ENCODE measurements at regions not wholly inside any gene's neighbourhood (a gene's known extent, or its start where the extent isn't known, plus 50 kb on each side); places are given as distances from the start of the nearest gene placed in this dataset.

DNA sequence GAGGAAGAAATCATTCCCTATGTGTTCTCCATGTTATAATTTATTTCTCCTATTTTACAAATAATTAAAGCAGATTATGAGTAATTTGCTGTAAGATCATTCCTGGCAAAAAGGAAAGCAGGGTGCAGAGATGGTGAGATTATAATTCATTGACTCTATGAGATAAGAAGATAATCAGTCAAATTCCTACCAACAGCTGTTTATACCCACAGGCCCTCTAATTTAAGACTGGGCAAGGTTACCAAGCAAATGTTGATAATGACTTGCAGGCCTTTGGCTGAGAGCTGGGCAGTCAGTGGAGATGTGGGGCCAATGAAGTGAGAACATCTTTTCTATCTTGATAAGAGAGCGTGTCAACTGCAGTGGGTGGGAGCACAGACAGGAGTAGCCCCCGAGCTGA, 222.7 kb downstream of the ICE1 start:
- Mint-ChIP-seq H3K4me1 (no peaks in the 10 kb centered on the region), H3K27me3 (peaks cover 2% of the 10 kb centered on the region), H3K27ac (no peak overlapping the region), H3K9me3 (no peaks in the 10 kb centered on the region), H3K36me3 (ENCODE audit: low read depth) (no peaks in the 10 kb centered on the region), H3K4me3 (no peak overlapping the region)
- no peak for DNase-seq
- intact Hi-C loops (cut with micrococcal nuclease): loop anchor here (10.0 kb wide), 1 partner anchor 150 kb away; no protein-coding TSS in a partner anchor

GRCh38 chr5:5644249-5644648, 221.8 kb downstream of the ICE1 start:
- Mint-ChIP-seq H3K36me3 (ENCODE audit: low read depth) (no peaks in the 10 kb centered on the region), H3K4me3 (no peak overlapping the region), H3K27ac (no peak overlapping the region), H3K9me3 (no peaks in the 10 kb centered on the region), H3K27me3 (peaks cover 2% of the 10 kb centered on the region), H3K4me1 (no peaks in the 10 kb centered on the region)
- DNase-seq: no peak
- intact Hi-C loops (cut with micrococcal nuclease): loop anchor here (10.0 kb wide), 1 partner anchor 149 kb away; no protein-coding TSS in a partner anchor

- intact Hi-C loops (cut with micrococcal nuclease): loop anchor here (10.0 kb wide), 1 partner anchor 149 kb away; no protein-coding TSS in a partner anchor
Observed at GRCh38 chr5:5643481-5643880, 221.0 kb downstream of the ICE1 start.

GRCh38 chr5:5638211-5638610, 215.7 kb downstream of the ICE1 start:
- Mint-ChIP-seq H3K27ac (no peak overlapping the region), H3K9me3 (no peaks in the 10 kb centered on the region), H3K4me3 (no peak overlapping the region), H3K27me3 (peaks cover 8% of the 10 kb centered on the region), H3K36me3 (ENCODE audit: low read depth) (no peaks in the 10 kb centered on the region), H3K4me1 (no peaks in the 10 kb centered on the region)
- intact Hi-C loops (cut with micrococcal nuclease): no loop called here
- no peak for DNase-seq

More at GRCh38 chr5:5643481-5643880, 221.0 kb downstream of the ICE1 start:
- H3K27me3 Mint-ChIP-seq: peaks cover 2% of the 10 kb centered on the region
- no peak overlapping the region for H3K4me3 Mint-ChIP-seq
- H3K9me3 Mint-ChIP-seq: no peaks in the 10 kb centered on the region
- no peaks in the 10 kb centered on the region for H3K4me1 Mint-ChIP-seq
- no peak for DNase-seq
- no peak overlapping the region for H3K27ac Mint-ChIP-seq
- H3K36me3 Mint-ChIP-seq (ENCODE audit: low read depth): no peaks in the 10 kb centered on the region

- intact Hi-C loops (cut with micrococcal nuclease): no loop called here
- no peaks in the 10 kb centered on the region for H3K9me3 Mint-ChIP-seq
- H3K27ac Mint-ChIP-seq: no peak overlapping the region
- no peaks in the 10 kb centered on the region for H3K4me1 Mint-ChIP-seq
- no peak overlapping the region for H3K4me3 Mint-ChIP-seq
- no peak for DNase-seq
- H3K36me3 Mint-ChIP-seq (ENCODE audit: low read depth): no peaks in the 10 kb centered on the region
- peaks cover 13% of the 10 kb centered on the region for H3K27me3 Mint-ChIP-seq
Observed at GRCh38 chr5:5637173-5637572, 214.7 kb downstream of the ICE1 start.

DNA sequence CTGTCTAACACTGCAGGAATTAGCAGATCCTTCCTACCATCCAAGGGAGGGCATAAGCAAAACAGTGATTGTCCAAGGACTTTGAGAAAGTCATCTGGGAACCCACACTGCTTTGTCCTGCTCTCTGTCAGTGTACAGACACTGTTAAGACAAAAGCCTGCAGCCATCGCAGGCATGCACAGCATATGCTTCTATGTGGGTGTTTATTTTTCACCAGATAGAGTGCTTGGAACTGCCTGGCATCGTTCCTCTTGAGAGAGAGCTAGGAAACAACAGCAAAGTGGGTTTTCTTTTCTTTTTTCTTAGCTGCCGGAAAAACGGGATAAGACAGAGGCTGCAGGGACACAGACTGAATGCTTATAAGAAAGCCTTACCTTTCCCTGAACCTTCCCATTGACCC, 212.3 kb downstream of the ICE1 start:
- H3K27ac Mint-ChIP-seq: no peak overlapping the region
- H3K9me3 Mint-ChIP-seq: no peaks in the 10 kb centered on the region
- no peak overlapping the region for H3K4me3 Mint-ChIP-seq
- H3K36me3 Mint-ChIP-seq (ENCODE audit: low read depth): no peaks in the 10 kb centered on the region
- DNase-seq: no peak
- H3K27me3 Mint-ChIP-seq: peaks cover 11% of the 10 kb centered on the region
- no peaks in the 10 kb centered on the region for H3K4me1 Mint-ChIP-seq
- intact Hi-C loops (cut with micrococcal nuclease): no loop called here

DNA sequence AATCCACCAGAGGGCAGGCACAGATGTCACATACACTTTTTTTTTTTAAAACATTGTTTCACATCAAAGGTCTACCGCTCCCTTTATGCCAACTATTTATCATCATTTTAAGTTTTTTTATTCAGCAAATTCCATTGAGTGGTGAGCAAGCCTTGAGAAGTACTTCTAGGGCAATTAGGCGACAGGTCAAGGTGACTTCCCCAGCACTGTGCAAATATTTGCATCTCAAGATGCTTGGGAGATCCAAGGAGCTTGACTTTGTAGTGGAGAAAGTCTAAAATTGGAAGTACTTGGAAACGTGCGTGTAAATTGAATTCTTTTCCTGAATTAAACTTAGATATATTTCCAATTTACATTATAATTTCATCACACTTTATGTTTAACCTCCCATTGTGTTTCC, 211.1 kb downstream of the ICE1 start:
- Mint-ChIP-seq H3K27me3 (peaks cover 11% of the 10 kb centered on the region), H3K27ac (no peak overlapping the region), H3K4me3 (no peak overlapping the region), H3K36me3 (ENCODE audit: low read depth) (no peaks in the 10 kb centered on the region), H3K4me1 (peaks cover 3% of the 10 kb centered on the region), H3K9me3 (no peaks in the 10 kb centered on the region)
- no peak for DNase-seq
- intact Hi-C loops (cut with micrococcal nuclease): no loop called here

GRCh38 chr5:5632678-5633077, 210.2 kb downstream of the ICE1 start:
- DNase-seq: no peak
- no peak overlapping the region for H3K4me3 Mint-ChIP-seq
- no peak overlapping the region for H3K27ac Mint-ChIP-seq
- H3K36me3 Mint-ChIP-seq (ENCODE audit: low read depth): no peaks in the 10 kb centered on the region
- intact Hi-C loops (cut with micrococcal nuclease): no loop called here
- peaks cover 8% of the 10 kb centered on the region for H3K27me3 Mint-ChIP-seq
- H3K4me1 Mint-ChIP-seq: peaks cover 3% of the 10 kb centered on the region
- H3K9me3 Mint-ChIP-seq: no peaks in the 10 kb centered on the region

- intact Hi-C loops (cut with micrococcal nuclease): no loop called here
- no peak for DNase-seq
- no peak overlapping the region for H3K4me3 Mint-ChIP-seq
- H3K27ac Mint-ChIP-seq: no peak overlapping the region
- peaks cover 1% of the 10 kb centered on the region for H3K9me3 Mint-ChIP-seq
- peaks cover 5% of the 10 kb centered on the region for H3K27me3 Mint-ChIP-seq
- H3K4me1 Mint-ChIP-seq: peaks cover 3% of the 10 kb centered on the region
- no peaks in the 10 kb centered on the region for H3K36me3 Mint-ChIP-seq (ENCODE audit: low read depth)
Observed at GRCh38 chr5:5629607-5629978, 207.1 kb downstream of the ICE1 start.

DNA sequence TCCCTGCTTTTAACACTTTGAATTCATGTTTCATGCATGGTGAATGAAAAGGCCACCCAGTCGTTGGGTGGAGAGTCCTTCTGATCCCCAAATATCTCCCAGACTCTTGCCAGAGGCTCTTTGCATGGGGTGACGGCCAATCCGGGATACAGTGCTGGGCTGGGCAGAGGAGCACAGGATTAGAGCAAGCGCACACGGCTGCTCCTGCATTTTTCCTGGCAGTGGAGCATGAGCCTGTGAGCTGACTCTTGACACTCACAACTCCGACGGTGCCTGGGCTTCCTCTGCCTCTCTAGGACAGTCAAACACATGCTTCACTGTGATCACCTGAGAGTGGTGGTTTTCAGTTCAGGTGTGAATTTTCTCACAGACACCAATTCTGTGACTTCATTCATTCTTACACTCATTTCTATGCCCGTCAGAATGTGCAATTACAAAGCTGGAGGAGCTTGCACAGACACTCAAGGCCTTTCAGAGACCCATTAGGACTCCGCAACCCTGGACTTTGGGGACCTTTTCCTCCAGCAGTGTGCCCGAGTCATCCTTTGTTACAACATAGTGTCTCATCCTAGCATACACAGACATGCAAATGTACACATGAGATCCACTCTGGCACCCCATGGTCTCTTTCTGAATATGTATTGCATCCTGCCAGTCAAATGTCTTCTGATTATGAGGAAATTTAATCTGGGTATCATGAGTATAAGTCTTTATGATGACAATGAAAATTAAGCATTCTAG, 206.6 kb downstream of the ICE1 start:
- DNase-seq: no peak
- Mint-ChIP-seq H3K9me3 (peaks cover 6% of the 10 kb centered on the region), H3K4me1 (peaks cover 3% of the 10 kb centered on the region), H3K27me3 (peaks cover 5% of the 10 kb centered on the region), H3K36me3 (ENCODE audit: low read depth) (no peaks in the 10 kb centered on the region), H3K4me3 (no peak overlapping the region), H3K27ac (no peak overlapping the region)
- intact Hi-C loops (cut with micrococcal nuclease): no loop called here

DNA sequence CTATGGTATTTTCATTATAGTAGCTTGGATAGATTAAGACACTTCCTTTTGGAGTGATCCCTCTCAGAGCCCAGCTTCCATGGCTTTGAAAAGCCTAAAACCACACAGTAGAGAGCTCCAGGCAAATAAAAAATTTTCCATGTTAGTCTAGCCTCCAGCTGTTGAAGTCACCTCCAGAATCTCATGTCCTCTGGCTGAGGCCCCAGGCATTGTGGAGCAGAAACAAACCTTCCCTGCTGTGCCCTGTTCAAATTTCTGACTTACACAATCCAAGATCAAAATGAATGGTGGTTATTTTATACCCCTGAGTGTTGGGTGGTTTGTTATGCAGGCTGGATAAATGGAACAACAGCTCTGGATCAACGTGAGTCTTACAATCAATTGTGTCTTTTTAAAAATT, 203.9 kb downstream of the ICE1 start:
- peaks cover 3% of the 10 kb centered on the region for H3K4me1 Mint-ChIP-seq
- peaks cover 14% of the 10 kb centered on the region for H3K9me3 Mint-ChIP-seq
- no peaks in the 10 kb centered on the region for H3K27me3 Mint-ChIP-seq
- no peaks in the 10 kb centered on the region for H3K36me3 Mint-ChIP-seq (ENCODE audit: low read depth)
- no peak overlapping the region for H3K4me3 Mint-ChIP-seq
- no peak overlapping the region for H3K27ac Mint-ChIP-seq
- no peak for DNase-seq
- intact Hi-C loops (cut with micrococcal nuclease): no loop called here

- DNase-seq: no peak
- peaks cover 14% of the 10 kb centered on the region for H3K9me3 Mint-ChIP-seq
- H3K36me3 Mint-ChIP-seq (ENCODE audit: low read depth): no peaks in the 10 kb centered on the region
- H3K4me3 Mint-ChIP-seq: no peak overlapping the region
- H3K27ac Mint-ChIP-seq: no peak overlapping the region
- no peaks in the 10 kb centered on the region for H3K27me3 Mint-ChIP-seq
- peaks cover 3% of the 10 kb centered on the region for H3K4me1 Mint-ChIP-seq
- intact Hi-C loops (cut with micrococcal nuclease): no loop called here
Observed at GRCh38 chr5:5625491-5625890, 203.0 kb downstream of the ICE1 start.

GRCh38 chr5:5623397-5623796, 200.9 kb downstream of the ICE1 start:
- Mint-ChIP-seq H3K4me3 (no peak overlapping the region), H3K4me1 (no peaks in the 10 kb centered on the region), H3K9me3 (peaks cover 14% of the 10 kb centered on the region), H3K36me3 (ENCODE audit: low read depth) (no peaks in the 10 kb centered on the region), H3K27ac (no peak overlapping the region), H3K27me3 (no peaks in the 10 kb centered on the region)
- intact Hi-C loops (cut with micrococcal nuclease): no loop called here
- no peak for DNase-seq

GRCh38 chr5:5622806-5623205, 200.3 kb downstream of the ICE1 start:
- peaks cover 14% of the 10 kb centered on the region for H3K9me3 Mint-ChIP-seq
- no peaks in the 10 kb centered on the region for H3K4me1 Mint-ChIP-seq
- intact Hi-C loops (cut with micrococcal nuclease): no loop called here
- DNase-seq: no peak
- no peaks in the 10 kb centered on the region for H3K36me3 Mint-ChIP-seq (ENCODE audit: low read depth)
- H3K27ac Mint-ChIP-seq: no peak overlapping the region
- peaks cover under 1% of the 10 kb centered on the region for H3K27me3 Mint-ChIP-seq
- no peak overlapping the region for H3K4me3 Mint-ChIP-seq

- Mint-ChIP-seq H3K9me3 (peaks cover 12% of the 10 kb centered on the region), H3K27me3 (peaks cover 6% of the 10 kb centered on the region), H3K4me3 (no peak overlapping the region), H3K27ac (no peak overlapping the region), H3K4me1 (no peaks in the 10 kb centered on the region), H3K36me3 (ENCODE audit: low read depth) (no peaks in the 10 kb centered on the region)
- no peak for DNase-seq
- intact Hi-C loops (cut with micrococcal nuclease): no loop called here
Observed at GRCh38 chr5:5619546-5619945, 197.1 kb downstream of the ICE1 start.
